Heart right ventricle (tissue), 16 donors: ENCODE measurements at regions not wholly inside any gene's neighbourhood (a gene's known extent, or its start where the extent isn't known, plus 50 kb on each side); places are given as distances from the start of the nearest gene placed in this dataset.
"Not testable (repeated sequence)": the region's sequence is repeated elsewhere in the genome, so short reads cannot be mapped to it uniquely, and the experiment has no call there.

Source experiments
- ATAC-seq, 8 donors: fragments of 200-7000 bp; cut with Tn5 transposase; one replicate each; pipeline ENCODE4 v1.9.1; 2020; ENCODE audit warnings: mild to moderate bottlenecking in 8 of 8, moderate library complexity in 8 of 8, moderate number of reproducible peaks in 1 of 8
- DNase-seq, 2 donors: peaks; one replicate each; pipeline ENCODE4 v3.0.0-alpha.2; 2020
- H3K27ac ChIP-seq, 10 donors: fragments of 200-600 bp; sonication (generic) in 2 of 10; one replicate each; pipeline versions ENCODE4 v1.5.0 to v1.8.0; 2020 to 2022; ENCODE audit warnings: mild to moderate bottlenecking in 3 of 10
- H3K27me3 ChIP-seq, 7 donors: fragments of 200-600 bp; one replicate each; pipeline ENCODE4 v1.8.0; 2021 to 2022; ENCODE audit warnings: mild to moderate bottlenecking in 2 of 7
- H3K36me3 ChIP-seq, 9 donors: fragments of 200-600 bp; sonication (generic) in 1 of 9; one replicate each; pipeline versions ENCODE4 v1.5.0 to v1.8.0; 2020 to 2022; ENCODE audit warnings: mild to moderate bottlenecking in 2 of 9
- H3K4me1 ChIP-seq, 9 donors: fragments of 200-600 bp; sonication (generic) in 1 of 9; one replicate each; pipeline versions ENCODE4 v1.5.0 to v1.8.0; 2020 to 2022; ENCODE audit warnings: mild to moderate bottlenecking in 4 of 9
- H3K4me3 ChIP-seq, 10 donors: fragments of 200-600 bp; sonication (generic) in 2 of 10; one replicate each; pipeline versions ENCODE4 v1.5.0 to v1.8.0; 2020 to 2022; ENCODE audit warnings: mild to moderate bottlenecking in 7 of 10, moderate library complexity in 2 of 10
- H3K9me3 ChIP-seq, 11 donors: fragments of 200-600 bp in 10 of 11; sonication (generic) in 2 of 11; one replicate each; pipeline versions ENCODE4 v1.5.0 to v1.8.0; 2013 to 2022; ENCODE audit warnings: mild to moderate bottlenecking in 2 of 11, control low read depth in 1 of 11, moderate library complexity in 1 of 11
- CTCF ChIP-seq, 9 donors: fragments of 200-600 bp; sonication (generic) in 2 of 9; IDR thresholded peaks; one replicate each; pipeline versions ENCODE4 v1.5.0 to v1.8.0; 2021 to 2022; ENCODE audit warnings: antibody characterized with exemption in 9 of 9, mild to moderate bottlenecking in 5 of 9, moderate library complexity in 1 of 9
- WGBS, 2 donors: extraction: QIAGEN DNeasy Blood & Tissue Kit; methylation state at CpG; one replicate each; pipeline ENCODE4 v1.1.7; 2013; ENCODE audit warnings: inconsistent platforms in 1 of 2; 5-methylcytosine and 5-hydroxymethylcytosine counted together
- intact Hi-C, 10 donors: fragments of 100-400 bp; cut with DNase I; formaldehyde crosslinking; loops; one replicate each; pipeline versions ENCODE4 v1.11.1 to v1.14.2; 2022
- donor health status: Arrhythmogenic right ventricular cardiomyopathy.
- donor health status: ischemic (EF 13 %, LVEDD 7.1; RV severe dilation, severe dysfunction).
- donor health status: healthy with polysubstance abuse.
- donor health status: DM: no; HTN: yes; CAD: no.
- donor health status: DM: no; HTN: no; CAD: no.
- donor health status: ischemic (EF 25% LVEDD 6.9; RV normal size, moderate dysfunction).
- donor health status: ischemic (EF 25% LVEDD 5.7; RV mildly dilated, moderate dysfunction).
- donor health status: healthy.
- donor health status: DM: yes; HTN: yes; CAD: no.
- donor health status: Ischemic cardiomyopathy.
- donor health status: ischemic (EF 35%, LVEDD 5.7; RV mildly dilated, moderate dysfunction).
- donor health status: nonischemic (EF 11% LVEDD 7.7; RV severe dilation, severe dysfunction).
- donor health status: DM: yes; HTN: yes; CAD: no.
- donor health status: PGD.
- donor health status: ischemic (EF 29% LVEDD 5.4; RV normal size, mild dysfunction).
- donor health status: nonischemic (EF 23%, LVEDD 6.1; RV moderate dilation, normal function).

- DNase-seq, H3K27me3 ChIP-seq, ATAC-seq, H3K4me3 ChIP-seq, H3K9me3 ChIP-seq, intact Hi-C loops, H3K36me3 ChIP-seq: not testable (repeated sequence)
- WGBS, 2 donors: 99% methylated on average over 8 to 9 of the region's 9 CpGs
- Histone ChIP-seq H3K4me1 (peaks cover 0 to 42% (median 13%) of the 10 kb centered on the region in 9 donors), H3K27ac (peak overlapping the region in 1 of 10 donors; percentile 17)
Observed at GRCh38 chr5:119299242-119299614, 56.6 kb upstream of the TNFAIP8 start.

- DNase-seq: peak in 1 of 2 donors; percentile 14
- Histone ChIP-seq H3K4me1 (peaks cover 0 to 47% (median 13%) of the 10 kb centered on the region in 9 donors), H3K27ac (peak overlapping the region in 1 of 10 donors; percentile 44)
- H3K9me3 ChIP-seq, ATAC-seq, H3K36me3 ChIP-seq, H3K4me3 ChIP-seq, intact Hi-C loops, H3K27me3 ChIP-seq: not testable (repeated sequence)
- WGBS, 2 donors: 93 to 97% methylated on average over 23 of the region's 23 CpGs
Observed at GRCh38 chr5:119299615-119300310, 56.1 kb upstream of the TNFAIP8 start.

- intact Hi-C loops: no loop called here
- Histone ChIP-seq H3K36me3 (no peaks in the 10 kb centered on the region), H3K9me3 (no peaks in the 10 kb centered on the region), H3K27ac (peak overlapping the region in 1 of 10 donors; percentile 44), H3K4me3 (no peak overlapping the region), H3K27me3 (no peaks in the 10 kb centered on the region), H3K4me1 (peaks cover 0 to 51% (median 13%) of the 10 kb centered on the region in 9 donors)
- WGBS, 2 donors: 89 to 93% methylated on average over 3 of the region's 3 CpGs
- ATAC-seq (no peak), DNase-seq (no peak)
- TF ChIP-seq CTCF (IDR thresholded peaks at IDR 0.05): no peak
Observed at GRCh38 chr5:119300311-119300670, 55.5 kb upstream of the TNFAIP8 start.

GRCh38 chr5:119301210-119301609, 54.6 kb upstream of the TNFAIP8 start:
- 87 to 90% methylated on average over 2 of the region's 2 CpGs for WGBS, 2 donors
- intact Hi-C loops: no loop called here
- DNase-seq: no peak
- Histone ChIP-seq H3K27me3 (no peaks in the 10 kb centered on the region), H3K27ac (no peak overlapping the region), H3K4me3 (no peak overlapping the region), H3K4me1 (peaks cover 0 to 51% (median 13%) of the 10 kb centered on the region in 9 donors), H3K36me3 (no peaks in the 10 kb centered on the region), H3K9me3 (no peaks in the 10 kb centered on the region)
- no peak for TF ChIP-seq CTCF (IDR thresholded peaks at IDR 0.05)
- no peak for ATAC-seq

GRCh38 chr5:119301906-119302305, 53.9 kb upstream of the TNFAIP8 start:
- TF ChIP-seq CTCF (IDR thresholded peaks at IDR 0.05): no peak
- Histone ChIP-seq H3K4me3 (no peak overlapping the region), H3K9me3 (no peaks in the 10 kb centered on the region), H3K4me1 (peaks cover 0 to 51% (median 13%) of the 10 kb centered on the region in 9 donors), H3K27me3 (no peaks in the 10 kb centered on the region), H3K36me3 (no peaks in the 10 kb centered on the region), H3K27ac (peak overlapping the region in 1 of 10 donors; percentile 48)
- intact Hi-C loops: no loop called here
- ATAC-seq: no peak
- DNase-seq: no peak
